DMS53 treated with DMSO at 0.1 percent for 48 hours (cell line): ENCODE measurements at regions not wholly inside any gene's neighbourhood (a gene's known extent, or its start where the extent isn't known, plus 50 kb on each side); places are given as distances from the start of the nearest gene placed in this dataset.
"Not testable (repeated sequence)": the region's sequence is repeated elsewhere in the genome, so short reads cannot be mapped to it uniquely, and the experiment has no call there.

Experiments
- DNase-seq: peaks from one replicate; lab custom pipeline; 2025; ENCODE audit not compliant: unreplicated experiment; lab: John Stamatoyannopoulos, UW

DNA sequence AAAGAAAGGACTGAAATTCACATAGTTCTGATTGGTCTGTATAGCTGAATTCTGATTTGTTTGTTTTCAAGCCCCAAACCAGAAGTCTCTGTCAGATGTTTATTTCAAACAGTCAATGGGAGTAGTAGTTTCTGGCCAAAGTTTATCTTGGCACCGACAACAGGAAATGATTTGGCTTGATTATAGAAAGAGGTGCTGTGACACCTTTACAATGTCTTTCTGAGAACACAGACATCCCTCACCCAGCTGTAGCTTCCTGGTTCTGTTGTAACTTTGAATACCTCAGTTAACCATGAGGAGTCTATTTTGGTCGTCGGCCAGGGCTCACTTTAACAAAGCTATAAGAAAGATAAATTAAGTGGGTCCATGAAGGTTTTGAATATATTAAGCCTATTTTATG lies 545.0 kb upstream of the ZNF804A start:
- peak; percentile 97 for DNase-seq

DNA sequence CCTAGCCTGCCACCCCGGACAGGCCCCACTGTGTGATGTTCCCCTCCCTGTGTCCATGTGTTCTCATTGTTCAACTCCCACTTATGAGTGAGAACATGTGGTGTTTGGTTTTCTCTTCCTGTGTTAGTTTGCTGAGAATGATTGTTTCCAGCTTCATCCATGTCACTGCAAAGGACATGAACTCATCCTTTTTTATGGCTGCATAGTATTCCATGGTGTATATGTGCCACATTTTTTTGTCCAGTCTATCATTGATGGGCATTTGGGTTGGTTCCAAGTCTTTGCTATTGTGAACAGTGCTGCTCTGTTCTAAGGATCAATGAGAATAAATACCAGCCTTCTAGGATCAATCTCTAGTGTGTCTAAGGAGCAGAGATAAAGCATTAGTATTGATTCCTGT lies 543.9 kb upstream of the ZNF804A start:
- not testable (repeated sequence) for DNase-seq

DNA sequence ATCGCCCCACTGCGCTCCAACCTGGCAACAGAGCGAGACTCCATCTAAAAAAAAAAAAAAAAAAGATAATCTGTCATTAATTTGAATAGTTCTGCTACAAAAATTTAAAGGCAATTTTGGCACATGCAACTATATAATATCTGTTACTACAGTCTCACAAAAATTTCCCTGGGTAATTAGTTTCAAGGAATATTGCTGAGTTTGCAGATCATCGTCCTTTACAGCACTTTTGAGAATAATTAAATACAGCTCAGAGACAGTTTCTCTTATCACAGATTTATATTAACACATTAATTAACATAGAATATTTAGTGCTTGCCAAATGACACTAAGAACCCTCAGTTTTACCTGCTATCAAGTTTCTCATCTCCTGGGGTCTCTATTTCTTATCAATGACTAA lies 540.4 kb upstream of the ZNF804A start:
- no peak for DNase-seq

- DNase-seq = not testable (repeated sequence)
Observed at GRCh38 chr2:184060268-184060667, 538.1 kb upstream of the ZNF804A start.

DNA sequence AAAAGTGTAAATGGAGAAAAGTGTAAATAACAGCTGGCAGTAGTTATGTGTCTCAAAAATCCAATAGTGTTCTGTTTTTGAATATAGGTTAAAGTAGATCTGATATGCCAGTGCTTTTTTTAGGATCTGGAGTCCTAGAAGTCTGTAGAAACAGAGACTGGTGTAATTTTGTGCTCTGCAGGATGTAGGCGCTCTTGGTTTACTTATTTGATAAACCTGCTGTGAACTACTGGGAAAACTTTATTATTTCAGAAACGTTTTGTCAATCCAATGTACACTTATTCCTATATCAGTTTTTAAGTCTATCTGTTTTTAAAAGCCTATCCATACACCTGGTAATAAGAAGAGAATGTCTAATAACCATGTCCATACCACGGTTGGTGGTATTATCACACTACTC lies 530.8 kb upstream of the ZNF804A start:
- DNase-seq = peak; percentile 26

GRCh38 chr2:184072470-184072869 lies 525.9 kb upstream of the ZNF804A start:
- no peak for DNase-seq

DNA sequence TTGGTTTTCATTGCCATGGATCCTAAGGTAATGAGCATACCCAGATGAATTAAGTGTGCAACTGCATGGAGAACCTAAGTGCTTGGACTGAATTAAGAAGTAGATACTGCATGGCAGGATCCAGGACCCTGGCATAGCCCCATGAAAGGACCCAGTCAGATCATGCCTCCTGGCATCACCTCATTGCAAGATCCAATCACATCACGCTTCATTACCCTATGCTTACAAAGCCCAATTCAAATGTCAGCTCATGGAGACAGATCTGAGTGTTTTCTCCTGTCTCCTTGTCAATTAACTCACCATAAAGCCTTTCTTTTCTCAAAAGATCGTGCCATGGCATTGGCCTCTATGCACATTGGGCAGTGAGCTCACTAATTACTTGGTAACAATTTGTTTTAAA lies 519.8 kb upstream of the ZNF804A start:
- DNase-seq = no peak

- DNase-seq = no peak
Observed at GRCh38 chr2:184091456-184091855, 506.9 kb upstream of the ZNF804A start.

DNA sequence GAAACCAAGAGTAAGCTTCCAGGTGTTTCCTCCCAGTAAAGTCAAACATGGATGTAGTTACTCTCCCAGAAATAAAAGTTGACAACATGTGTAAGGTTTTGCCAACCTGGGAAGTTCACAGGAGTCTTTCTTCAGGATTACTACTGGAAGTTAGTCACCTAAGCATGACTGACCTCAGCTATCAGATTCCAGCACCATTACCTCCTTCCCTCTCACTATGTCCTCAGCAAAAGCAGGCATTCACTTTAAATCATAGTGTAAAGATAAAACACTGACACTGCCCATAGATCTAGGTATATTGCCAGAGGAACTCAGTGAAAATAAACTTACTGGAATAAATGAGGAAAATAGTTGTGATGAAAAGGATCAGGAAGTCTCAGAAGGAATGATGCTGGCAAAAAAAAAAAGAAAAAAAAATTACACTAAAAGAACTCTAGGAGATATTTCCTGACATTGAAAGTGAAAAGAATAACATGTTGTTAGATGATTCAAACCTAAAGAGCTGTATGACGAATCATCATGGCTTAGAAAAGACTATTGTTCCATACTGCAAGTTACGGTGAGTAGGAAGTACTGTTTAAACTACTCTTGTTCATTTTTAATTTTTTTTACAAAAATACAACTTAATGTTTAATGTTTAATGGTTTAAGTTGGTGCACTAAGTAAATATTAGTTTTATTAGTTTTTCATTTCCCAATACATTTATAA lies 484.5 kb upstream of the ZNF804A start:
- DNase-seq = no peak

DNA sequence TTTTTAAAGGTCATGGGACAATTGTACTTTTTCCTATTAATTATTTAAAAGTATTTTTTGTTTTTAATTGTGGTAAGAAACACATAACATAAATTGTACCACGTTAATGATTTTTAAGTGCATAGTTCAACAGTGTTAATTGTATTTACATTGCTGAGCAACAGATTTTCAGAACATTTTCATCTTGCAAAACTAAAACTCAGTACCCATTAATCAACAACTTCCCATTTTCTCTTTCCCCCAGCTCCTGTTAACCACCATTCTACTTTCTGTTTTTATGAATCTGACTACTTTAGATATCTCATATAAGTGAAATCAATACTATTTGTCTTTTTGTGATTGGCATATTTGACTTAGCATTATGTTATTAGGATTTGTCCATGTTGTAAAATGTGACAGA lies 483.9 kb upstream of the ZNF804A start:
- no peak for DNase-seq

- no peak for DNase-seq
Observed at GRCh38 chr2:184119989-184120800, 478.1 kb upstream of the ZNF804A start.

DNA sequence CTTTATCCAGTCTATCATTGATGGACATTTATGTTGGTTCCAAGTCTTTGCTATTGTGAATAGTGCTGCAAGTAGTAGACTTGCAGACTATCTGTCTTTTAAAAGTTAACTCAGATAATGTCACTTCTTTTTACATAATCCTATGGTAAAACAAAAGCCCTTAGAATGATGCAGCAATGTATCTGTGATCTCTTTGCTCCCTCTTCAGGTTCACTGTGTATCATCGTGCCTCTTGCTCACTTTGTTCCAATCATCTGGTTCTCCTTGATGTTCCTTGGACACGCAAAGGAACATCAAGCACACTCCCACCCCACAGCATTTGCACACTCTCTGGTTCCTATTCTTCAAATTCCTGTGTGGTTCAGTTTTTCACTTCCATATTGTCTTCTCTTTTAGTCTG lies 472.5 kb upstream of the ZNF804A start:
- no peak for DNase-seq

- no peak for DNase-seq
Observed at GRCh38 chr2:184129073-184129472, 469.3 kb upstream of the ZNF804A start.

DNA sequence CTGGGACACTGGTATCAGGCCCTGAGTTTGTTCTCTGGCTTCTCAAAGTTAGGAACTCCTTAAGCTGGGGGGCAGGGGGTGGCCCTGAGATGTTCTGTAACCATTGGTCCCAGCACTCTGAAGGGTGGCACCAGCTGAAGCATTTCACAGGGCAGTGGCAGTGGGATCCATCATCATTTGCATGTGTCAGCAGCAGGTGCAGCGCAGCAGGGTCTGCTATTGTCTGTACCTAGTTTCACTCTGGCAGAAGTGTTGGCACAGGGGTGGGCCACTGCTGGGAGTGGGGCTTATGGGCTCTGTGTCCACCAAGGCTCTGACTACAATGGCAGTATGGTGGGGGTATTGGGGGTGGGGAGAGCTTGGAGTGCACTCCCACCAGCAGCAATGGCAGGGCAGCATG lies 460.4 kb upstream of the ZNF804A start:
- DNase-seq = no peak

- no peak for DNase-seq
Observed at GRCh38 chr2:184141866-184142265, 456.5 kb upstream of the ZNF804A start.

DNA sequence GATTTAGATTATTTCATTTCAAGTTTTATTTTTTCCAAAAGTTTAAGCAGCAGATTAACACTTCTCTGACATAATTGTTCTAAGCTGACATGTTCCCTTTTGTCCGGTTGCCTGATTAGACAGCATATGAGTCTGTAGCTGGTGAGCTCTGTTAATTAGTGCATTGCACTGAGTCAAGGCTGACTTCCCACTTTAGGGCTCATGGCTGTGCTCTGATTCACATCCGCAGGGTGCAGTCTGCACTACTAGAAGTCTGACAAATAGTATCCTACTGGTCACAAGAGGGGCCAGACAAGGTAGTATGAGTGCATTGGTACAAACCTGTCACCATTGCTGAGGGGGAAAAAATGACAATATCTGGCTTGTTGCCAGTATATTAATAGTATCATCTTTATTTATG lies 443.9 kb upstream of the ZNF804A start:
- no peak for DNase-seq

- DNase-seq = no peak
Observed at GRCh38 chr2:184155791-184156190, 442.5 kb upstream of the ZNF804A start.

DNA sequence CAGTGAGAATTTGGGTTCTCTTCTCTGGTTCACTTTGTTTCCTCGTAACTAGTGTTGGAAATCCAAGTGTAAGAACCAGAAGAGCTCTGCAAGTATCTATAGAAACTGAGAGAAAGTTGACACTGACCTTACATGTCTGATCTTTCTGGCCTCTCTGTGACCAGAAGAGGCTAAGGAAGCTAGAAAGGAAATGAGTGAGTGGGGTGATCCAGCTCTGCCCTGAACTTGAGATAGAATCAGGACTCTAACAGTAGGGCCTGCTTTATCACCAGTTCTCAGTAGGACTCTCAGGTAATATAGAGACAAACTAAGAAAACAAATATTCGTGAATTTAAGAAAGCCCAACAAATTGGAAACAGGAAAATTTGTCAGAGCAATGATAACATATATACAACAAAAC lies 441.2 kb upstream of the ZNF804A start:
- DNase-seq = no peak

DNA sequence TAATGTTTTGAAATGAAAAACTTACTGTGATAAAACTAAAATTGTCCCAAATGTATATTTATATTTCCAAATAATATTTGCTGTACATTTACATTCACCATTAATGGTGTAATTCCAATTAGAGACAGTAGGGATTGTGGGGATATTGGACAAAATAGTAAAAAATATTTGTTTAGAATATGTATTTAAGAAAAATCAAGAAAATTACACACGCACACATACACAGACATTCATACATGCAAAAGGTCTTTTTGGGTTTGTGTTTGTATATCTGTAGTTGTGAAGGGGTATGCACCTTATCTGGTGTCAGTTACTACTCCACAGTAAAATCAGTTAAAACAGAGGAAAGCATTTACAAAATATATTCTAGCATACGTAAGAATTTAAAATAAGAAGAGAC lies 435.9 kb upstream of the ZNF804A start:
- no peak for DNase-seq

DNA sequence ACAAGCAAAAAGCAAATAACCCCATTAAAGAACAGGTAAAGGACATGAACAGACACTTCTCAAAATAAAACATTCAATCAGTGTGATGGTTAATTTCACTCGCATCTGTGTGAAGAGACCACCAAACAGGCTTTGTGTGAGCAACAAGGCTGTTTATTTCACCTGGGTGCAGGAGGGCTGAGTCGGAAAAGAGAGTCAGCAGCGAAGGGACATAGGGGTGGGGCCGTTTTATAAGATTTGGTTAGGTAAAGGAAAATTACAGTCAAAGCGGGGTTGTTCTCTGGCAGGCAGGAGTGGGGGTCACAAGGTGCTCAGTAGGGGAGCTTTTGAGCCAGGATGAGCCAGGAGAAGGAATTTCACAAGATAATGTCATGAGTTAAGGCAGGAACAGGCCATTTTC lies 429.5 kb upstream of the ZNF804A start:
- DNase-seq = not testable (repeated sequence)

- DNase-seq = no peak
Observed at GRCh38 chr2:184169366-184169765, 429.0 kb upstream of the ZNF804A start.

DNA sequence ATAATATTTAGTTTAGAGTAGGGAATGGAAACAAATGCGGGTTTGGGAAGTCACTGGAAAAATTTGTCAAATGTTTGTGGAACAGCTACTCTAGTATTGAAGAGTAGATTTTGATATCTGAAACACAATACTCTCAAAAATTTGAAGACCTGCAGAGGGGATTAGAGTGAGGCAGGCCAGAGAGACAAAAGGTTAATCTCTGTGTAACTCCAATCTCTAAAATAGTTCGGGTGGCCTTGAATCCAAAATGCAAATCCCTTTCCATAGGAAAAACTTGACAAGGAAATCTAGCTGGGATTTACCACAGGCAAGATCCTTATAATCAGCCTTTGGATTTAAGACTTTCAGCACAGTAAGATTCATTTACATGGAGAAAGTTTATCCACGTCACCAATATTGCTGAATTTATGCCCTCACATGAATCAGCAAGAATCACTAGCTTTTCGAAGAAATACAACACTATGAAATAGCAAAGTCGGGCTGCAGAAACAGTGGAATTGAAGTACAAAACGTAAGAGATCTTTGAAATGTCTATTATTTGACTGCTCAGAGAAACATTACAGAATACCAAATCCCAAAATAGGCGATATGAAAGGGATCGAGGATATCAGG lies 423.7 kb upstream of the ZNF804A start:
- no peak for DNase-seq
